HG02798 (cell line): ENCODE measurements at regions not wholly inside any gene's neighbourhood (a gene's known extent, or its start where the extent isn't known, plus 50 kb on each side); places are given as distances from the start of the nearest gene placed in this dataset.

ENCODE experiments used
- ATAC-seq: cut with Tn5 transposase; IDR thresholded peaks from one replicate; pipeline ENCODE4 v1.9.1; 2021; ENCODE audit warnings: mild to moderate bottlenecking; ENCODE audit not compliant: unreplicated experiment, poor library complexity

GRCh38 chr18:26705757-26706156 lies 157.4 kb upstream of the KCTD1 start:
- no peak for ATAC-seq

GRCh38 chr18:26703170-26703930 lies 155.0 kb upstream of the KCTD1 start:
- no peak for ATAC-seq

DNA sequence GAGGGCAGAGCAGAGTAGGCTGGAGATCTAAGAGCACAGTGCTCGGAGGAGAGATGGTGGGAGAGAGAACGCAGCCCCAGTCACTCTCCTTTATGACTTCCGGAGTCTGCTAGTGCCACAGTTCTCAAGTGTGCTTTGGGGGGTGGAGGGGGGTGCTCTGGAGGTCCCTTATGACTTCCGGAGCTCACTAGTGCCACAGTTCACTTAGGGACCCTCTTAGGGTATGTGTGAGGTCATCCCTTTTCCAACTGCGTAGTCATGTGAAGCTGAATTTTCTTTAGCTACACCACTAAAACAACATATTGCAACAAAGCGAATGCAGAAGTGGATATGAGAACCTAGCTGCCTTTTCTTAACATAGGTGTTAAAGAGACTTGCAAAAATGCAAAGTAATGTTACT lies 153.7 kb upstream of the KCTD1 start:
- no peak for ATAC-seq

DNA sequence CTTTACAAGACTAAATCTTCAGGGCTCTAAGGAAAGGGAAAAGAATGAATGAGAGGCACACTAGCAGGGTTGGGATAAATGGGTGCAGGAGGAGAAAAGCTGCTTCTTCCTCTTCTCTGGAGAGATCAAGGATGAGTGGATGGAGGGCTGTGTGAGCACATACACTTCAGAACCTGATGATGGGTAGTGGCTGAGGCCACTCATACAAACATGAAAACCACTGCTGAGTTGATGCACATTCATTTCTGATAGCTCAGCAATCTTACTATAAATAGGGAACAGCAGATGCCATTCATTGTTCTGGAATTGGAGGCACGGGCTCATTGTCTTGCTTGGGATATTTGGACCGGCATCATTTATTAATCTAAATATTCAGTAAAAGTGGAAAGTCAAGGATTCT lies 152.4 kb upstream of the KCTD1 start:
- ATAC-seq = no peak

DNA sequence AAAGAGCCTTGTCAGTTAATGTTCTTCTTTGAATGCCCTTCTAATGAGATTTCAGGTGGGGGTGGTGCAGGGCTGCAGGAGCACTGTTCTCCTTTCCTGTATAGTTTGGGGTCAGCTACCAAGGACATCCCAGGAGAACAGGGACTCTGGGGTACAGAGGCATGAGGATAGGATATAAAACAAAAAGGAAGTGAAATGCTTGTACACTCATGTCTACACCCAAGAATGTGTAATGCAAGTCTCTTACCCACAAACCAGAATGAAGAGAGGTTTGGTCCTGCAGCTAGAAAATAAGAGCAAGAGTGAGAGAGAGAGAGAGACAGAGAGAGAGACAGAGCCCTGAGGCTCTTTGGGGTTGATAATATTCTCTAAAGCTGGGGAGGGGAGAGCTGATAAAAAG lies 151.8 kb upstream of the KCTD1 start:
- no peak for ATAC-seq

DNA sequence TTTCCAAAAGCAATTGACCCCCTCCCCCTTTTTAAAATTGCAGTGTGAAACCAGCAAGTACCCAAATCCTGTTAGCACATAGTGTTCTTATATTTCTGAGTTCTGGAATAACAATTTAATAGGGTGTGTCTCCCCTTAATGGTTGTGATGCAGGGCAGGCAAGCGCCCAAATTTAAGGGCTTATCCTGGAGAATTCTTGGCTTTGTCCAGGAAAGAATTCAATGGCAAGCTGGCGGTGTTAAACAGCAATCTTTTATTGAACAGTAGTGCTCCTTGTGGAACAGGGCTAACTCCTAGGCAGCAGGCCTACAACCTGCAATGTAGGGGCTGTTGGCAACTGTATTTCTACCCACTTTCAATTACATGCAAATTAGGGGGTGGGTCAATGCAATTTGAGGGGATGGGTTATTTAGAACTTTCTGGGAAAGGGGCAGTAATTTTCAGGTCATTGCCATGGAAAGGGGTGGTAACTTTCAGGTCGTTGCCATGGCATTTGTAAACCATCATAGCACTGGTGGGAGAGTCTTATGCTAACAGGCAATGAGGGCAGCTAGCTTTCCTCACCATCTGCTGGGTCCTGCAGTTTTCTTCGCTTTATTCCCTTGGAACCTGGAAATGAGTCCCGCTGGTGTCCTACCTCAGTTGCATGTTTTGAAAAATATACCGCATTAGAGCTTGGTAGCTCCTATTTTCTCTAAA lies 149.0 kb upstream of the KCTD1 start:
- ATAC-seq = no peak

- no peak for ATAC-seq
Observed at GRCh38 chr18:26696786-26697185, 148.4 kb upstream of the KCTD1 start.

DNA sequence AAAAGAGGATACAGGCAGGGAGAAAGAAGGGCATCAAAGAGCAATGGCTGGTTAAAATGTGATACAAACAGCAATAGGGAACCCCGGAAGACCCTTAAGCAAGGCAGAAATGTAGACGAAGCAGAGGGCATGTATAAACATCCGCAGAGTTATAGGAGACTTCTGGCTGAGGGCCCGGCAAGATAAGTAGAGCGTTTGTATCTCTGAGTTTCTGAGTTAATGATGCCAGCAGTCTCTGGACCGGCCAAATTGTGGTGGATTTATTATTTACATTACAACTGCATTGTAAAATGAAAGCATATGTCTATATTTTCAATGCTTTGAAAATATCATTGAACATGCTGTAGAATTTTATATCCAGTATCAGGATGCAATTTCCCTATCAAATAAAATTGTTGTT lies 148.0 kb upstream of the KCTD1 start:
- ATAC-seq = no peak

DNA sequence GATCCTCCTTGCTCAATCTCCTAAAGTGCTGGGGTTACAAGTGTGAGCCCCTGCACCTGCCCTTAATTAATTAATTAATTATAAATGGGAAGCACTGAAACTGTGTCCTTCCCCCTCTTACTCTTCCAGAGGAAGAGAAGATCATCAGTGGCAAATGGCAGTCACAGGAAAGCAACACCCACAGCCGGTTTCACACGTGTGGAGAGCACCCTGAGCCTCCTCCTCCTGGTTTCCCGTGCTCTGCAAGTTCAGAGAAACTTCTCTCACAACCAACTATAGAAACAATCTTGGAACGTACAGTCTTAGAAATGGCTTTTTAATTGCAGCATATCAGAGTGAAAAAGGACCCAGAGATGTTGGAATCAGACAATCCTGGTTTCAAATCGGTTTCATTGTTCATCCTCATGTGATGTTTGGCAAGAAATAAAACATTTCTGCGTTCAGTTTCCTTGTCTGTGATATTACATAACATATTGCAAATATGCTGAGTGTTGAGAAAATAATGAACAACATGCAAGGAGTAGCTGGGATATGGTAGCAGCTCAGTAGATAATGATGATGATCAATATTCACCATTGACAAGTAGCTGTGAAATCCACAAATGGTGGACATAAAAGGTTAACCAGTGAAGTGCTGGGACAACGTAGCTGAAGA lies 141.0 kb upstream of the KCTD1 start:
- no peak for ATAC-seq

DNA sequence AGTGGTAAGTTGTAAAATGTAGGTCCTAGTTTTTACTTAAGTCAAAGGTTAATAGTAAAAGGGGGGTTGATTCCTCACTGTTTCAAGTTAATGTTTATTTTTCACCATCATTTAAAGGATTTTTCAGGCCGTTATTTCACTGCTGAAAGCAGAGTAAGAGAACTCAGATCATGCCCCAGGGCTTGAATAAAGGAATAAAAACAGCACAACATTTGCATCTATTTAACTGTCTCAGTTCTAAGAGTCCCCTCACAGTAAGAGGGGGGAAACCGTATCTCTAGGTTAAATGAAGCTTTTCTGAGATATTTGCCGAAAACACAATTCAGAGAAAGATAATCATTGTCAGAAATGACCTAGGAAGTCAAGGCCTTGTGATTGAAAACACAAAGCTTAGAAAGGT lies 138.2 kb upstream of the KCTD1 start:
- no peak for ATAC-seq

DNA sequence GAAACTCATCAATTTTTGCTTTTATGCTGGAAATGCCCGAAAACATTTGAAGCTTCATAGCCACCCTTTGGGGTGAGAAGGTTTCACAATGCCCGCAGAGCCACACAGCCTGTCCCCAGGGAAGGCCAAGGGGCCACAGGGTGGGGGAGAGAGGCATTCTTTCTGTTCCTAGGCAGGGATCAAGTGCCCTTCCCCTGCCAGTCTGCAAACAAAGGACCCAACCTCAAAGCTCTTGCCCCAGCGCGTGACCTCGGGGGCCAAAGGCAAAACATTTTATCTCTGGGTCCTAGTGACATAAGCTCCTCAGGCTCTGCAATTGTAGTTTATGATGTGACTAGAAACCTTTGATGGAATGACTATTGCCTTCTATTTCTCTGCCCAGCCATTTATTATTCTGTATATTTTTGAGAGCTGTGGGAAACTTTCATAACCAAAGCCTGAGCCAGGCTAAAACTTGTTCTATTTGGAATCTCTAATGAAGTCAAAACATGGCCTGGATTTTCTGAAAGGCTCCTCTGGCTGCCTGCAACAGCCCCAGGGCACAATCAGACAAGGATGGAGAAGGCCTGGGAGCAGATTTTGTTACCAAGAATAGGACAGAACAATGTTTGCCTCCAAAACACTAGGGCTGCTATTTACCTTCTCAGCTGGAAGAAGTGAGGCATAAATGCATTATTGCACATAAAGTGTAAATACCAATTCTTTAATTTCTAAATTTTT lies 137.2 kb upstream of the KCTD1 start:
- no peak for ATAC-seq

DNA sequence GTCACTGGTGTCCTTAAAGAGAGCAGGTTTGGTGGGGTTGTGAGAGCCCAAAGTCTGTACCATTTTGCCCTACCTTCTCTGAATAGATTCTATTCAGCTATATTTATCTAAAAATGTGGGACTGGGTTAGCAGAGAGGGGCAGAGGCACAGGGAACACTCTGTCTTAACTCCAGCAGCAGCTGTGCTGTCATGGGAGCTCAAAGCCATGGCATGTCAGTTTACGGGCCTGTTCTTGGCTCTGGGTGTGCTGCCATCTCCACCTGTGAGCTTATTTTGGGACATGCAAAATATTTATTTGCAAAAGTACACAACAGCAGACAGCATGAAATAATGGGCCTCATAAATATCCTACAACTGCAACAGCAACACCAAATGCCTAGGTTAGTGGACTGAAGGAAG lies 129.6 kb upstream of the KCTD1 start:
- ATAC-seq = no peak

GRCh38 chr18:26667046-26667445 lies 118.7 kb upstream of the KCTD1 start:
- no peak for ATAC-seq

GRCh38 chr18:26662996-26663395 lies 114.6 kb upstream of the KCTD1 start:
- ATAC-seq = no peak

DNA sequence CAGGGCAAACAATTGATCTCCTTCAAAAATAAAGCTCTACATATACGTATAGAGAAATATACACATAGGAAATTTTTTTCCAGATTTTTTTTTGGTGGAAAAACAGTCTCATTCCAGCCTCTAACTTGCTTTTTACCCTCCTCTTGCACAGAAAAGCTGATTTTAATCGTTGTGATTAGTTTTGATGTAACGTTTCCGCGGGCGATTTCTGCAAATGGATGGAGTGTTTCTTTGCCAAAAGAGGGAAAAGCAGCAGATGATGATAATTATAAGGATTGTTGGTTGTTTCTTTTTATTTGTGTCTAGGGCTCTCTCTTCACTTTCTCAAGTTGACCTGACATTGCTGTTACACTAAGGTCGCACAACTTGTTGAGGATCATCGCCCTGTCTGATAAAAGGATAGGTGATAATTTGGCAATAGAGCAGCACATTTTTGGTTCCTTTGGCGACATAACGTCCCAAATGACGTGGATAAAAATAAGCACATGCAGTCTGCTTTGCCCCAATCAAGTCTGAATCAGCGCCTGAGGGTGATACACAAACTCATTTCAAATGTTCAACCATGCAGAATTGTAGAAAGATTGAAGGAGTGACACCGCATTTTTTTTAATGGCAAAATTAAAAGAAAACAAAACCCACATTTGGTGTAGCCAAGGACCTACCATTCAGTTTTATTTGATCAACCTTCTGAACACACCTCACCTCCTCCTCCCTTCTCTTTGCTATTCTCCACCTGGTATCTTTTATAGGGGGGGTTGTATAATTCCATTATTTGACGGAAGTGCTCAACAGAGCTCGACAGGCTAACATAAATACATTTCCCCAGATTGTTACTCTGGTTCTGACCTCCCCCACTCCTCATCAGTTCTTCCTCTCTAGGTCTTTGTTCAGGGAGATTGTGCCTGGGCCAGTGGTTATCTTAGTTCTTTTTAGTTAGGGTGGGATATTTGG lies 109.6 kb upstream of the KCTD1 start:
- no peak for ATAC-seq

- ATAC-seq = peak; percentile 74
Observed at GRCh38 chr18:26656944-26657536, 108.7 kb upstream of the KCTD1 start.

GRCh38 chr18:26656431-26656943 lies 108.1 kb upstream of the KCTD1 start:
- no peak for ATAC-seq

DNA sequence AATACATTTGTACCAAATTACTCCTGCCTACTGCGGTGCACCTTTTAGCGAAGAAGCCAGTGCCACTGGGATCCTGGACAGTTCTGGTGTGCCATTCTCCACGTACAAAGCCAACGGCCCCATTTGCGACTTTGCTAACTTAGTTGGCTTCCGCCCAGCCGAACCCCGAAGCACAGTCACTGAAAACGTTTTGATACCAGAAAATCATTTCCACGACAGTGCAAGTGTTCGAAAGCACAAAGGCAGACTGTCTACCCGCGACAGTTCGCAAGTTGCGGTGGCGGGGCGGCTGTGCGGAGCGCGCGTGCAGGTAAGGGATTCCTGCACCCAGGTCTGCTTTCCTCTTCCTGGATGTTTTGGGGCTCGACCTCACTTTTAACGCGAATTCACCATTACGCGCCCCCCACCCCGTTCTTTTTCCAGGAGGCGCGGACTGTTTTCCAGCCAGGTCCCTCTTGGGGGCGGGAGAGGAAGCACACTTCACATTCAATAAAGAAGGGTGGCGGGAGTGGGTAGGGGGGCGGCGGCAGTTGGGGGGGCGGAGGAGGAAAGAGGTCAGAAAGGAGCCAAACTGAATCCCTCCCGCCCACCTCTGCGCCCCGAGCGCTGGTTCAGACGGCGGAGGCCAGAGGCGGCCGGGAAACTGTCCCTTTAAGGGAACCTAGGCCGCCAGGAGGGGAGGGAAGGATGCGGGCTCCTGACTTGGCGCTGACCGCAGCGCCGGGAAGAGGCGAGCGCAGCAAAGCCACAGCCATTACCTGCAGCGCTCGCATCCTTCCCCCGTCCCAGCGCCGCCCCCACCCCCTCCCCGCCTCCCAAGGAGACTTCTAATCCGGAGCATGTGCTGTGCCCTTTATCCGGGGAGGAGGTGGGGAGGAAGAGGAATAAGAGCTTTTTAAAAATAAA lies 107.4 kb upstream of the KCTD1 start:
- no peak for ATAC-seq
